Breast epithelium (tissue), 4 donors: ENCODE measurements at regions not wholly inside any gene's neighbourhood (a gene's known extent, or its start where the extent isn't known, plus 50 kb on each side); places are given as distances from the start of the nearest gene placed in this dataset.
A peak's percentile ranks its signal among the peaks of the same experiment; 100 is the strongest.

Source experiments
- DNase-seq, 2 donors: peaks; one replicate each; pipeline ENCODE4 v3.0.0-alpha.2; 2019; ENCODE audit warnings: low spot score in 2 of 2
- H3K27ac ChIP-seq, 2 donors: fragments of 200-600 bp; sonication (generic) in 1 of 2; one replicate each; pipeline ENCODE4 v1.5.1; 2016 to 2019; ENCODE audit warnings: mild to moderate bottlenecking in 1 of 2
- H3K27me3 ChIP-seq, 2 donors: fragments of 200-600 bp; sonication (generic) in 1 of 2; one replicate each; pipeline versions ENCODE4 v1.5.1 to v1.6.0; 2017 to 2019; ENCODE audit warnings: control low read depth in 1 of 2, mild to moderate bottlenecking in 1 of 2
- H3K36me3 ChIP-seq: fragments of 200-600 bp; one replicate; pipeline ENCODE4 v1.5.1; 2019
- H3K4me1 ChIP-seq, 2 donors: fragments of 200-600 bp; sonication (generic); one replicate each; pipeline ENCODE4 v1.5.1; 2016 to 2019; ENCODE audit warnings: control low read depth in 1 of 2
- H3K4me3 ChIP-seq, 3 donors: fragments of 200-600 bp; sonication (generic); 1 replicate in 2 of 3; 2 replicates in 1 of 3; pipeline ENCODE4 v1.5.1; 2016 to 2019; ENCODE audit warnings: mild to moderate bottlenecking in 3 of 3, moderate library complexity in 2 of 3
- H3K9me3 ChIP-seq, 2 donors: fragments of 200-600 bp; sonication (generic) in 1 of 2; one replicate each; pipeline ENCODE4 v1.5.1; 2016 to 2019; ENCODE audit warnings: control low read depth in 1 of 2
- POLR2A ChIP-seq: fragments of 450-650 bp; IDR thresholded peaks from one replicate; pipeline ENCODE4 v1.6.1; 2016; ENCODE audit warnings: antibody characterized with exemption, mild to moderate bottlenecking, moderate library complexity
- POLR2AphosphoS5 ChIP-seq, 3 donors: sonication (generic); formaldehyde crosslinking; IDR thresholded peaks; one replicate each; pipeline ENCODE4 v1.6.1; 2017; ENCODE audit warnings: antibody characterized with exemption in 3 of 3
- intact Hi-C: fragments of 100-400 bp; cut with DNase I; formaldehyde crosslinking; loops from one replicate; pipeline ENCODE4 v1.15.1; 2023; ENCODE audit warnings: low total_unique reads
- TF ChIP-seq, protein P1 (sequence below), 3 donors: fragments of 450-650 bp; IDR thresholded peaks; one replicate each; pipeline ENCODE4 v1.5.1; 2016 to 2017; ENCODE audit warnings: antibody characterized with exemption in 3 of 3, mild to moderate bottlenecking in 3 of 3, moderate library complexity in 3 of 3

DNA sequence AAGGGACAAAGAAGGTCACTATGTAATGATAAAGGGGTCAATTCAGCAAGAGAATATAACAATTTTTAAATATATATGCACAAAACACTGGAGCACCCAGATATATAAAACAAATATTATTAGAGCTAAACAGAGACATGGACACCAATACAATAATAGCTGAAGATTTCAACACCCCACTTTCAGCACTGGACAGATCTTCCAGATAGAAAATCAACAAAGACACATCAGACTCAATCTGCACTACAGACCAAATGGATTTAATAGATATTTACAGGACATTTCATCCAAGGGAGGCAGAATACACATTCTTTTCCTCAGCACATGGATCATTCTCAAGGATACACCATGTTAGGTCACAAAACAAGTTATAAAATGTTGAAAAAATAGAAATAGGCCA is 111.4 kb downstream of the SOX3 start:
- intact Hi-C loops: no loop called here
- H3K4me3 ChIP-seq: no peak overlapping the region
- TF ChIP-seq POLR2A: no peak
- TF ChIP-seq POLR2AphosphoS5 (IDR thresholded peaks at IDR 0.05): no peak
- TF ChIP-seq, protein P1, sequence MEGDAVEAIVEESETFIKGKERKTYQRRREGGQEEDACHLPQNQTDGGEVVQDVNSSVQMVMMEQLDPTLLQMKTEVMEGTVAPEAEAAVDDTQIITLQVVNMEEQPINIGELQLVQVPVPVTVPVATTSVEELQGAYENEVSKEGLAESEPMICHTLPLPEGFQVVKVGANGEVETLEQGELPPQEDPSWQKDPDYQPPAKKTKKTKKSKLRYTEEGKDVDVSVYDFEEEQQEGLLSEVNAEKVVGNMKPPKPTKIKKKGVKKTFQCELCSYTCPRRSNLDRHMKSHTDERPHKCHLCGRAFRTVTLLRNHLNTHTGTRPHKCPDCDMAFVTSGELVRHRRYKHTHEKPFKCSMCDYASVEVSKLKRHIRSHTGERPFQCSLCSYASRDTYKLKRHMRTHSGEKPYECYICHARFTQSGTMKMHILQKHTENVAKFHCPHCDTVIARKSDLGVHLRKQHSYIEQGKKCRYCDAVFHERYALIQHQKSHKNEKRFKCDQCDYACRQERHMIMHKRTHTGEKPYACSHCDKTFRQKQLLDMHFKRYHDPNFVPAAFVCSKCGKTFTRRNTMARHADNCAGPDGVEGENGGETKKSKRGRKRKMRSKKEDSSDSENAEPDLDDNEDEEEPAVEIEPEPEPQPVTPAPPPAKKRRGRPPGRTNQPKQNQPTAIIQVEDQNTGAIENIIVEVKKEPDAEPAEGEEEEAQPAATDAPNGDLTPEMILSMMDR (IDR thresholded peaks at IDR 0.05): no peak

DNA sequence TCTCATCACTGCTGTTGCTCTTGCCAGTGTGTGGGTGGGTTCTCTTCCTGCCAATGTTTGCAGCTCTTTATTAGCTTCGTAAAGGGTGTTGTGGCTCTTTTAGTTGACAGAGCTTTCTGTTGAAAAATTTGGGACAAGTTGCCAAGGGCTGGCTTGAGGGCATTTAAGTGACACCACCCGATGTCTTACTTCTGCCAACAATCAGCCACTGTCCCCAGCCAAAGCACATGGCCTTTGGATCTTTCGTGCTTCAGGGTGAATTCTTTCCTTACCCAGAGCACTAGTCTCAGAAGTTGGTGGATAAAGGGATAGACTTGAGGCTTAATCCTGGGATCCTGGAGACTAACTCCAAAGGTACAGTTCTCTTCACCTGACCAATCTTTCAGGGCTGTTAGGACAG is 113.6 kb downstream of the SOX3 start:
- peak in 1 of 2 donors; percentile 24 for DNase-seq
- TF ChIP-seq POLR2A (no peak), POLR2AphosphoS5 (IDR thresholded peaks at IDR 0.05) (no peak)
- TF ChIP-seq, protein P1 (IDR thresholded peaks at IDR 0.05): no peak

More for the DNA sequence above, 111.4 kb downstream of the SOX3 start:
- DNase-seq: no peak
- no peaks in the 10 kb centered on the region for H3K9me3 ChIP-seq
- no peaks in the 10 kb centered on the region for H3K4me1 ChIP-seq
- H3K27me3 ChIP-seq: peaks cover 0 to 10% of the 10 kb centered on the region in 2 donors
- no peak overlapping the region for H3K27ac ChIP-seq
- no peaks in the 10 kb centered on the region for H3K36me3 ChIP-seq

DNA sequence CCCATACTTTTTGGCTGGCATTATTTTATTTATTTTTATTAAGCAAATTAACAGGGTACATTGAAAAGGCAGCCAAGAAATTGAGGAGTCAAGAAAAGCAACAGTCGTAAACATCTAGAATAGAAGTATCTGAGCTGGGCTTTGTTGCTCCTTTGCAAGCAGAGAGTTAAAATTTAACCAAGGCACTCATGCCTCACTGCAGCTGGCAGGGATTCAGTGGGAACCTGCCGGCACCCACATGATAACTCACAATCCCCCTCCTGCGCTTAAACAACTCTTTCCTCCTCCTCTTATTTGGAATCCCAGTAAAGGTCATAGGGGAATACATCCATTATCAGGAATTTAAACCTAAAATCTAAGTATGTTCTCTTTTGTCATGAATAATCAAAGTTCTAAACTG is 115.5 kb downstream of the SOX3 start:
- intact Hi-C loops: no loop called here
- H3K27me3 ChIP-seq: peaks cover 0 to 16% of the 10 kb centered on the region in 2 donors
- no peaks in the 10 kb centered on the region for H3K9me3 ChIP-seq
- no peaks in the 10 kb centered on the region for H3K36me3 ChIP-seq
- no peak overlapping the region for H3K27ac ChIP-seq
- no peaks in the 10 kb centered on the region for H3K4me1 ChIP-seq
- H3K4me3 ChIP-seq: no peak overlapping the region
- no peak for DNase-seq
- TF ChIP-seq, protein P1 (IDR thresholded peaks at IDR 0.05): no peak
- no peak for TF ChIP-seq POLR2A
- no peak for TF ChIP-seq POLR2AphosphoS5 (IDR thresholded peaks at IDR 0.05)

More for the DNA sequence above, 113.6 kb downstream of the SOX3 start:
- Histone ChIP-seq H3K27ac (no peak overlapping the region), H3K9me3 (no peaks in the 10 kb centered on the region), H3K4me3 (no peak overlapping the region), H3K27me3 (peaks cover 0 to 16% of the 10 kb centered on the region in 2 donors), H3K36me3 (no peaks in the 10 kb centered on the region), H3K4me1 (no peaks in the 10 kb centered on the region)
- intact Hi-C loops: no loop called here

DNA sequence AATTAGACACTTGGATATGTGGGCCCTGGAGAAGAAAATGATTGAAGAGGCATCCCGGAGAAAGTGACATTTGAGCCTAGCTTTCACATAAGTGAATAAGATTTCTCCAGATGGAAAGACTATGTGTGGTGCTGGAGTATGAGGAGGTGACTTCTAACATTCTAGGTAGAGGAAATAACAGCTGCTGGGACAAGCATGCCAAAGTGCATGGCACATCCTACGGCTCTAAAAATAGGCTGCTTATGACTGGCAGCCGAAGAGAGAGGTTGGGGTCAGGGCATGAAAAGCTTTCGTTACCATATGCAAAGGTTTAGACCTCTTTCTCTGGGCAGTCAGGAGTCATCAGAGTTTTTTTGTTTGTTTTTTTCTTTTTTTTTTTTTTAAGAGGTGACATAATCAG is 142.0 kb downstream of the SOX3 start:
- intact Hi-C loops: no loop called here
- peaks cover 0 to 28% of the 10 kb centered on the region in 2 donors for H3K27me3 ChIP-seq
- DNase-seq: no peak
- H3K4me1 ChIP-seq: no peaks in the 10 kb centered on the region
- H3K27ac ChIP-seq: no peak overlapping the region
- H3K36me3 ChIP-seq: no peaks in the 10 kb centered on the region
- TF ChIP-seq POLR2AphosphoS5 (IDR thresholded peaks at IDR 0.05) (no peak), POLR2A (no peak)
- TF ChIP-seq, protein P1 (IDR thresholded peaks at IDR 0.05): no peak
- H3K9me3 ChIP-seq: no peaks in the 10 kb centered on the region
- no peak overlapping the region for H3K4me3 ChIP-seq

DNA sequence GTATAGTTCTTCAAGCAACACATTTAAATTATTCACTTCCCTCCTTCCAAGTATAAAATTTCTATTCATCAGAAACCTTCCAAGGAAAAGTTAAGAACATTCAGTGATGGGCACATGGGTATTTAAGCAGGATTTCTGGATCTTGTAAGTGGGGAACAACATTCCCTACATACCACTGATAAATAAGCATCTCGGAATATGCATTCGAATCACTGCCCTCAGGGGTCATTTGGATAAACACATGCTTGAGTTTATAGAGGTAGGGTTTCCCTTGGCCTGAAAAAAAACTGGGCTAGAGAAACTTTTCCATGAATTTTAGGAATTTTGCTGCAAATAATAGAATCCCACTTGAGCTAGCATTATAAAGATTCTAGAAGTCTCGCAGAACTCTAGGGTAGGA is 143.9 kb downstream of the SOX3 start:
- peaks cover 0 to 38% of the 10 kb centered on the region in 2 donors for H3K27me3 ChIP-seq
- H3K4me1 ChIP-seq: no peaks in the 10 kb centered on the region
- H3K4me3 ChIP-seq: no peak overlapping the region
- no peaks in the 10 kb centered on the region for H3K36me3 ChIP-seq
- no peaks in the 10 kb centered on the region for H3K9me3 ChIP-seq
- intact Hi-C loops: no loop called here
- no peak for TF ChIP-seq POLR2A
- TF ChIP-seq, protein P1 (IDR thresholded peaks at IDR 0.05): no peak
- no peak for TF ChIP-seq POLR2AphosphoS5 (IDR thresholded peaks at IDR 0.05)
- H3K27ac ChIP-seq: no peak overlapping the region
- DNase-seq: no peak
